Uterus (tissue), 2 donors: ENCODE measurements at regions not wholly inside any gene's neighbourhood (a gene's known extent, or its start where the extent isn't known, plus 50 kb on each side); places are given as distances from the start of the nearest gene placed in this dataset.

Experiments used
- CTCF ChIP-seq, 4 experiments: fragments of 200-600 bp in 2 of 4; fragments of 450-650 bp in 2 of 4; sonication (generic) in 2 of 4; IDR thresholded peaks; one replicate each; pipeline ENCODE4 v1.5.1; 2016 to 2019; ENCODE audit warnings: antibody characterized with exemption in 4 of 4, mild to moderate bottlenecking in 2 of 4, moderate library complexity in 1 of 4
- POLR2A ChIP-seq, 2 donors: fragments of 450-650 bp; IDR thresholded peaks; one replicate each; pipeline ENCODE4 v1.6.1; 2016; ENCODE audit warnings: antibody characterized with exemption in 2 of 2, mild to moderate bottlenecking in 1 of 2, moderate library complexity in 1 of 2

GRCh38 chr7:25945608-25946007 is 206.4 kb upstream of the NFE2L3 start:
- TF ChIP-seq CTCF (IDR thresholded peaks at IDR 0.05) (no peak), POLR2A (IDR thresholded peaks at IDR 0.05) (no peak)
